ENCODE measurements at regions not wholly inside any gene's neighbourhood (a gene's known extent, or its start where the extent isn't known, plus 50 kb on each side); places are given as distances from the start of the nearest gene placed in this dataset.

- TF ChIP-seq, protein P1, sequence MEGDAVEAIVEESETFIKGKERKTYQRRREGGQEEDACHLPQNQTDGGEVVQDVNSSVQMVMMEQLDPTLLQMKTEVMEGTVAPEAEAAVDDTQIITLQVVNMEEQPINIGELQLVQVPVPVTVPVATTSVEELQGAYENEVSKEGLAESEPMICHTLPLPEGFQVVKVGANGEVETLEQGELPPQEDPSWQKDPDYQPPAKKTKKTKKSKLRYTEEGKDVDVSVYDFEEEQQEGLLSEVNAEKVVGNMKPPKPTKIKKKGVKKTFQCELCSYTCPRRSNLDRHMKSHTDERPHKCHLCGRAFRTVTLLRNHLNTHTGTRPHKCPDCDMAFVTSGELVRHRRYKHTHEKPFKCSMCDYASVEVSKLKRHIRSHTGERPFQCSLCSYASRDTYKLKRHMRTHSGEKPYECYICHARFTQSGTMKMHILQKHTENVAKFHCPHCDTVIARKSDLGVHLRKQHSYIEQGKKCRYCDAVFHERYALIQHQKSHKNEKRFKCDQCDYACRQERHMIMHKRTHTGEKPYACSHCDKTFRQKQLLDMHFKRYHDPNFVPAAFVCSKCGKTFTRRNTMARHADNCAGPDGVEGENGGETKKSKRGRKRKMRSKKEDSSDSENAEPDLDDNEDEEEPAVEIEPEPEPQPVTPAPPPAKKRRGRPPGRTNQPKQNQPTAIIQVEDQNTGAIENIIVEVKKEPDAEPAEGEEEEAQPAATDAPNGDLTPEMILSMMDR (conservative IDR thresholded peaks at IDR 0.05): no peak
- no peak overlapping the region for H3K27ac ChIP-seq
Observed at GRCh38 chr11:35079611-35080010, 59.4 kb upstream of the CD44 start.

GRCh38 chr11:35082321-35083180, 56.4 kb upstream of the CD44 start:
- TF ChIP-seq, protein P1 (conservative IDR thresholded peaks at IDR 0.05): no peak
- no peak overlapping the region for H3K27ac ChIP-seq

DNA sequence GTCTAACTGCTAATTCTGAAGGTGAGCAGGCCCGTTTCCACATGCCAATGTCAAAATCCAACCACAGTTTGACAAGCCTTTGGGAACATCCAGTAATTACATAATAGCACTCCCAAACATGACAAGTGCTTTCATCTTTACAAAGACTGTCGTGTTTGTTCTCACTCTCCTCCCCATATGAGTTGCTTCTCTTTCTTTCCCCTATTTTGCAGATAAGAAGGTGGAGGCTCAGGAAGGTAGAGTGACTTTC, 55.9 kb upstream of the CD44 start:
- TF ChIP-seq, protein P1 (conservative IDR thresholded peaks at IDR 0.05): no peak
- no peak overlapping the region for H3K27ac ChIP-seq

GRCh38 chr11:35083431-35084238, 55.3 kb upstream of the CD44 start:
- H3K27ac ChIP-seq: no peak overlapping the region
- TF ChIP-seq, protein P1 (conservative IDR thresholded peaks at IDR 0.05): no peak

GRCh38 chr11:35084817-35085440, 54.0 kb upstream of the CD44 start:
- no peak overlapping the region for H3K27ac ChIP-seq
- TF ChIP-seq, protein P1 (conservative IDR thresholded peaks at IDR 0.05): no peak

DNA sequence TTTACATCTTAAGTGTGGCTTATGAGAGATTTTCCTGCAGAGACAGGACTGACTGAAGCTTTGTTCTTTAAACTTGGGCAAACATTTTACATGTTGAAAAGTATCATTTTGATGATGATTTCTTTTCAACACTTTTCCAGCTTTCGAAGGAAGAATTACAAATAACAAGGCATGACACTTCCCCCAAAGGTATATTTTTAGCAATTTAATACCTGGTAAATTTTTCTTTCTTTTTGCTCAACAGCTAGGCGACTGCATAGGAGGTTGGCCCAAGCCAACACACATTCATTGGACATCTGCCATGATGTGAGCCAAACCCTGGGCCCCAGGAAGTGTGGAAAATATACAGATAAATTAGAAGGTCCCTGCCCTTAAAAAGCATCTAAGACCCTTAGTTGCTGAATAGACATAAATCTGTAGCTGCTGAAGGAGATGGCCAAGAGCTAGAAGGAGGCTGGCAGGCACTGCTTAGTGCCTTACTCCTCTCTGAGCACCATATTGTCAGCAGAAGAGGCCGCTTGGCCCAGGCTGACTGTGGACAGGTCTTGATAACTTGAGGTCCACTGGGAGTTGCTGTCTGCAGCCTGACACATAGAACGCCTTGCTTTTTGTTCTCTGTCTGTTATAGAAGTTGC, 53.3 kb upstream of the CD44 start:
- no peak overlapping the region for H3K27ac ChIP-seq
- TF ChIP-seq, protein P1 (conservative IDR thresholded peaks at IDR 0.05): no peak

DNA sequence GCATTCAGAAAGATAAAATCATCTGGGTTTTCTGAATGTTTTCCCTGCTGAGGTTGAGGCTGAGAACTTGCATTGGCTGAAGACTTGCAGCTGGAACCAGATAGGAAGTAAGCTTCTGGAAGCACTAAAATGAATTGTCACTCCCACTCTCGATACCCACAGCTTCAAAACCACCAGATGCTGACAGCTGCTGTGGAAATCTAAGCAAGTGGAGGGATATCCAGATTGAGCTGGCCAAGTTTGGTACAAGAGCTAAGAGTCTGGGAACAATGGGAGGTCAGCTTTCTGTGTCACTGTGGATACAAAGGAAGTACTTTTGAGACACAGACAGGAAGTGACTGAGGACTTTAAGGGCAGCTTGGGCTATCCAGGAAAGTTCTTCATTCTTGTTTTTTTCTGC, 51.3 kb upstream of the CD44 start:
- TF ChIP-seq, protein P1 (conservative IDR thresholded peaks at IDR 0.05): no peak

More for the DNA sequence above, 51.3 kb upstream of the CD44 start:
- H3K27ac ChIP-seq: no peak overlapping the region
